IPS-18a (cell line): ENCODE measurements at regions not wholly inside any gene's neighbourhood (a gene's known extent, or its start where the extent isn't known, plus 50 kb on each side); places are given as distances from the start of the nearest gene placed in this dataset.
A peak's percentile ranks its signal among the peaks of the same experiment; 100 is the strongest.
"Not testable (repeated sequence)": the region's sequence is repeated elsewhere in the genome, so short reads cannot be mapped to it uniquely, and the experiment has no call there.

Experiments used
- H3K27ac ChIP-seq: one replicate; pipeline ENCODE4 v1.5.1; 2013; ENCODE audit warnings: low read length
- H3K27me3 ChIP-seq: one replicate; pipeline ENCODE4 v1.6.1; 2013; ENCODE audit warnings: mild to moderate bottlenecking, low read length; ENCODE audit not compliant: control insufficient read depth, insufficient read depth
- H3K36me3 ChIP-seq: one replicate; pipeline ENCODE4 v1.6.1; 2013; ENCODE audit warnings: low read depth, low read length; ENCODE audit not compliant: control insufficient read depth
- H3K4me1 ChIP-seq: one replicate; pipeline ENCODE4 v1.6.1; 2013; ENCODE audit warnings: low read depth, low read length; ENCODE audit not compliant: control insufficient read depth
- H3K4me3 ChIP-seq: one replicate; pipeline ENCODE4 v1.5.1; 2013; ENCODE audit warnings: low read length
- H3K9ac ChIP-seq: one replicate; pipeline ENCODE4 v1.6.1; 2013; ENCODE audit warnings: mild to moderate bottlenecking, low read length, moderate library complexity
- H3K9me3 ChIP-seq: one replicate; pipeline ENCODE4 v1.6.1; 2013; ENCODE audit warnings: low read depth, low read length; ENCODE audit not compliant: control insufficient read depth

DNA sequence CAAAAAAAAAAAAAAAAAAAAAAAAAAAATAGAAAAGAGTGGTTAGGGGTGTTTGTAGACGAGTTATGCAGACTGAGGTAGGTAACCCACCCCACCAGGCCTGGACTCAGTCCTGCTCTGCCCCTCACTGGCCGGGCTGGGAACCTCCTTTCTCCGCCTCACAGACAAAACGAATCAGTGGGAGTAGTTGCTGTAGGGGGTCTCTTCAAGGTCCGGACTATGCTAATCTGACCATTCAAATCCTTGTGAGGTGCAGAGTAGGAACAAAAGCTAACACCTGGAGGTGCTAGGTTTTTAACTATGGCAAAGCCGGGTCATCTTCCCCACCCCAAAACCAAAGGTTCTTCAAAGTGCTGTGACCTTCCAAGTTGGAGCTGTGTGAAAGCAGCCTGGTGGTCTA is 223.7 kb downstream of the SLC4A3 start:
- Histone ChIP-seq H3K27me3 (peaks cover 12% of the 10 kb centered on the region), H3K27ac (no peak overlapping the region), H3K4me3 (no peak overlapping the region), H3K36me3 (no peaks in the 10 kb centered on the region), H3K9ac (no peak overlapping the region), H3K4me1 (peaks cover 4% of the 10 kb centered on the region), H3K9me3 (no peaks in the 10 kb centered on the region)

DNA sequence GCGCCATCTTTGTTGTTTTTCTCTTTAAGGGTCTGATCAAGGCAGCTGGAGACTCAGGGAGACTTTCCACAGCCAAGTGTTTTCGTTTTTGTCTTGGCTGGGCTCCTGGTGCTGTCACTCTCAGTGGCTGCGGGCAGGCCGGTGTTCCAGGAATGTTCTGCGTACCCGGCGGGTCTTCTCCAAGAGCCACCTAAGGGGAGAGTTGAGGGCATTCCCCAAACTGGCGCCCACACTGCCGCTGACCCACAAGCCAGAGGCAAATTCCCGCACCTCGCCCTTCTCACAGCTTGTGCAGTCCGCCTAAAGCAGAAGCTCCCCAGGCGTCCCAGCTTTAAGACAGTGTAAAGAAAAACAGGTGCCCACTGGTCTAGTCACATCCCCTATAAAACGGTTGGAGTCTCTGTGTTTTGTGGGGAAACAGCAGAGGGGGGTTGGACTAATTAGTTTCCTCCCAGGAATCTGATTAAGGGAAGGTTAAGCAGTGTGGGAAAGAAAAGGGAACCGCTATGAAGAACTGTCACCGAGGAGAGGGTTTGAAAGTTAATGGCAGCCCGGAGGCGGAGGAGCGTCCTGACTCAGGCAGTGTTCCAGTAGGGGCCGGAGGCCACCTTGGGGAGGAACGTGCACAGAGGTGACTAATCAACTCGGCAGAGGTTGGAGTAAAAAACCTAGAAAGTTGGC is 224.5 kb downstream of the SLC4A3 start:
- H3K4me3 ChIP-seq, result no peak overlapping the region

DNA sequence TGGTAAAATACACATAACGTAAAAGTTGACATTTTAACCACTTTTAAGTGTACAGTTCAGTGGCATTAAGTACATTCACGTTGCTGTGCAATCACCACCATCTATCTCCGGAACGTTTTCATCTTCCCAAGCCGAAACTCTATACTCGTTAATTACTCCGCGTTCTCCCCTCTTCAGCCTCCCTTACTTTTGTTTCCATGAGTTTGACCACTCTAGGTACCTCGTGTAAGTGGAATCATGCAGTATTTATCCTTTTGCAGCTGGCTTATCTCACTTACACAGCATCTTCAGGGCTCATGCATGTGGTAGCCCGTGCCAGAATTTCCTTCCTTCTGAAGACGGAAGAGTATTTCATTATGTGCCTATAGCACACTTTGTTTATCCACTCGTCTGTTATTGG is 225.2 kb downstream of the SLC4A3 start:
- H3K4me1 ChIP-seq, result peaks cover 4% of the 10 kb centered on the region
- no peaks in the 10 kb centered on the region for H3K36me3 ChIP-seq
- H3K9me3 ChIP-seq, result no peaks in the 10 kb centered on the region
- no peak overlapping the region for H3K4me3 ChIP-seq
- H3K9ac ChIP-seq, result no peak overlapping the region
- no peak overlapping the region for H3K27ac ChIP-seq
- peaks cover 12% of the 10 kb centered on the region for H3K27me3 ChIP-seq

More for the DNA sequence above, 224.5 kb downstream of the SLC4A3 start:
- H3K9me3 ChIP-seq, result no peaks in the 10 kb centered on the region
- H3K4me1 ChIP-seq, result peaks cover 4% of the 10 kb centered on the region
- H3K36me3 ChIP-seq, result no peaks in the 10 kb centered on the region
- H3K27me3 ChIP-seq, result peaks cover 12% of the 10 kb centered on the region
- H3K9ac ChIP-seq, result no peak overlapping the region
- no peak overlapping the region for H3K27ac ChIP-seq

DNA sequence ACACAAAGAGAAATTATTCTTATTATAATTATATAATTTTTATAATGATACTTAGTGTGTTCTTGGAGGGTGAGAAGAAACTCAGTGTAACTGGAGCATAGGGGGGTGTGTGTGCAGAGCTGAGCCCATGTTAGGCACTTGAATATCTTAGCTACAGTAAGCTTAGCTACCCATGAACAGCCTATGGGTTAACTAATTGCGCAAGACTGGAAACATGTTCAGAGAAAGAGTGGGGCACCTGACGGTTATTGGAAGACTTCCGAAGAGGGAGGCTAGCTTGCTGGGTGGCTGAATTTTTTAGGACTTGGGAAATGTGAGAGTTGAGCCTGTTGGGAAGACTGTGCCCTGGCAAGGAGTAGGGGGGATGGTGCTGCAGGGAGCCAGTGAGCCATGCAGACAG is 229.2 kb downstream of the SLC4A3 start:
- Histone ChIP-seq H3K27ac (no peak overlapping the region), H3K9me3 (no peaks in the 10 kb centered on the region), H3K27me3 (peaks cover 12% of the 10 kb centered on the region)

GRCh38 chr2:219857751-219858150 is 230.3 kb downstream of the SLC4A3 start:
- H3K4me3 ChIP-seq, result no peak overlapping the region
- H3K9ac ChIP-seq, result no peak overlapping the region
- no peak overlapping the region for H3K27ac ChIP-seq

More for the DNA sequence above, 229.2 kb downstream of the SLC4A3 start:
- Histone ChIP-seq H3K4me1 (peaks cover 4% of the 10 kb centered on the region), H3K36me3 (no peaks in the 10 kb centered on the region), H3K4me3 (no peak overlapping the region), H3K9ac (no peak overlapping the region)

GRCh38 chr2:219861307-219861706 is 233.9 kb downstream of the SLC4A3 start:
- H3K9me3 ChIP-seq, result no peaks in the 10 kb centered on the region
- H3K36me3 ChIP-seq, result no peaks in the 10 kb centered on the region
- H3K4me3 ChIP-seq, result no peak overlapping the region
- H3K4me1 ChIP-seq, result no peaks in the 10 kb centered on the region
- H3K27ac ChIP-seq, result no peak overlapping the region
- H3K9ac ChIP-seq, result no peak overlapping the region
- H3K27me3 ChIP-seq, result no peaks in the 10 kb centered on the region

More at GRCh38 chr2:219857751-219858150, 230.3 kb downstream of the SLC4A3 start:
- H3K27me3 ChIP-seq, result peaks cover 8% of the 10 kb centered on the region
- H3K36me3 ChIP-seq, result no peaks in the 10 kb centered on the region
- H3K4me1 ChIP-seq, result no peaks in the 10 kb centered on the region
- no peaks in the 10 kb centered on the region for H3K9me3 ChIP-seq

GRCh38 chr2:219864154-219864553 is 236.7 kb downstream of the SLC4A3 start:
- H3K27me3 ChIP-seq, result no peaks in the 10 kb centered on the region

GRCh38 chr2:219868635-219869034 is 241.2 kb downstream of the SLC4A3 start:
- no peaks in the 10 kb centered on the region for H3K9me3 ChIP-seq
- no peaks in the 10 kb centered on the region for H3K27me3 ChIP-seq
- no peak overlapping the region for H3K4me3 ChIP-seq
- H3K9ac ChIP-seq, result no peak overlapping the region
- H3K4me1 ChIP-seq, result peaks cover 25% of the 10 kb centered on the region
- no peak overlapping the region for H3K27ac ChIP-seq
- H3K36me3 ChIP-seq, result no peaks in the 10 kb centered on the region

More at GRCh38 chr2:219864154-219864553, 236.7 kb downstream of the SLC4A3 start:
- Histone ChIP-seq H3K27ac (no peak overlapping the region), H3K9ac (no peak overlapping the region), H3K4me3 (no peak overlapping the region), H3K9me3 (no peaks in the 10 kb centered on the region), H3K4me1 (no peaks in the 10 kb centered on the region), H3K36me3 (no peaks in the 10 kb centered on the region)

GRCh38 chr2:219870041-219870440 is 242.6 kb downstream of the SLC4A3 start:
- H3K4me1 ChIP-seq, result peaks cover 32% of the 10 kb centered on the region
- H3K27me3 ChIP-seq, result no peaks in the 10 kb centered on the region
- no peaks in the 10 kb centered on the region for H3K36me3 ChIP-seq
- no peaks in the 10 kb centered on the region for H3K9me3 ChIP-seq
- H3K4me3 ChIP-seq, result no peak overlapping the region
- H3K9ac ChIP-seq, result no peak overlapping the region
- H3K27ac ChIP-seq, result no peak overlapping the region

- no peak overlapping the region for H3K9ac ChIP-seq
- no peaks in the 10 kb centered on the region for H3K36me3 ChIP-seq
- peaks cover 32% of the 10 kb centered on the region for H3K4me1 ChIP-seq
- H3K27me3 ChIP-seq, result no peaks in the 10 kb centered on the region
- peak overlapping the region; percentile 15 for H3K4me3 ChIP-seq
- no peak overlapping the region for H3K27ac ChIP-seq
- no peaks in the 10 kb centered on the region for H3K9me3 ChIP-seq
Observed at GRCh38 chr2:219871351-219871750, 243.9 kb downstream of the SLC4A3 start.

DNA sequence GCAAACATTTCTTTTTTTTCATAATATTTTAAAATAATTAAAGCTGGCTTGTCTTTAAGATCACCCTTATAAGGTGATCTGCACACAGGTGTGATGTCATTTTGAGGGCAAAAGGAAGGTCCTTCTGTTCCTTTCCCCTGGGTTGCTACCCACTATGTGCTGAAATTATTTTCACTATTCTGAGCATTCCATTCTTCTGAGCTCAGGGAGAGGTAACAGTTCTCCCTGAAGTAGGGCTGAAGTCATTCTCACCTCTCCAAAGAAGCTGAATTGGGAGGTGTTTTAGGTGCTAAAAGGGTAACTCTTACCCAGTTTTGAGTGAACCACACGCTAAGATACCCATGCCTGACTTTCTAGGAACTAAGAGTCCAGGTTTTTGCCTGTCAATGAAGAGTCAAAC is 247.6 kb downstream of the SLC4A3 start:
- H3K4me3 ChIP-seq, result no peak overlapping the region
- H3K9ac ChIP-seq, result no peak overlapping the region
- no peaks in the 10 kb centered on the region for H3K27me3 ChIP-seq
- no peaks in the 10 kb centered on the region for H3K9me3 ChIP-seq
- H3K36me3 ChIP-seq, result no peaks in the 10 kb centered on the region
- H3K4me1 ChIP-seq, result peaks cover 32% of the 10 kb centered on the region
- H3K27ac ChIP-seq, result no peak overlapping the region

DNA sequence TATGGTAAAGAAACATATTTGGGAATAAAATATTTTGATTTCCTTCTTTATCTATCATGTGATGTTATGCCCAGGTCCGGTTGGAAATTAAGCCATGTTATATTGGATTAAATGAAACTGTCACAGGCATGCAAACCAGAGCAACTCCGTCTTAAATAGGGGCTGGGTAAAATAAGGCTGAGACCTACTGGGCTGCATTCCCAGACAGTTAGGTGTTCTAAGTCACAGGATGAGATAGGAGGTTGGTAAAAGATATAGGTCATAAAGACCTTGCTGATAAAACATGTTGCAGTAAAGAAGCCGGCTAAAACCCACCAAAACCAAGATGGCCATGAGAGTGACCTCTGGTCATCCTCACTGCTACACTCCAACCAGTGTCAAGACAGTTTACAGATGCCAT is 248.6 kb downstream of the SLC4A3 start:
- H3K4me1 ChIP-seq, result peaks cover 28% of the 10 kb centered on the region
- H3K27me3 ChIP-seq, H3K9ac ChIP-seq, H3K36me3 ChIP-seq, H3K4me3 ChIP-seq, H3K27ac ChIP-seq, H3K9me3 ChIP-seq: not testable (repeated sequence)
